MG63 (cell line): ENCODE measurements at regions not wholly inside any gene's neighbourhood (a gene's known extent, or its start where the extent isn't known, plus 50 kb on each side); places are given as distances from the start of the nearest gene placed in this dataset.
A peak's percentile ranks its signal among the peaks of the same experiment; 100 is the strongest.

Source experiments
- DNase-seq: peaks from one replicate; pipeline ENCODE4 v3.0.0-alpha.2; 2020
- H3K27me3 ChIP-seq: fragments of 250-450 bp; sonication (Bioruptor Pico); 2 replicates; pipeline ENCODE4 v1.5.1; 2020; ENCODE audit warnings: mild to moderate bottlenecking, moderate library complexity
- H3K36me3 ChIP-seq: fragments of 250-450 bp; sonication (Bioruptor Pico); 2 replicates; pipeline ENCODE4 v1.5.1; 2020; ENCODE audit warnings: mild to moderate bottlenecking, moderate library complexity
- H3K4me3 ChIP-seq: fragments of 250-450 bp; sonication (Bioruptor Pico); 2 replicates; pipeline ENCODE4 v1.5.1; 2020; ENCODE audit warnings: mild to moderate bottlenecking, moderate library complexity
- H3K9me3 ChIP-seq: fragments of 250-450 bp; sonication (Bioruptor Pico); 2 replicates; pipeline ENCODE4 v1.5.1; 2020; ENCODE audit warnings: mild to moderate bottlenecking, moderate library complexity

- Histone ChIP-seq H3K27me3 (no peaks in the 10 kb centered on the region), H3K36me3 (no peaks in the 10 kb centered on the region), H3K4me3 (no peak overlapping the region), H3K9me3 (no peaks in the 10 kb centered on the region)
- no peak for DNase-seq
Observed at GRCh38 chr9:84111726-84112125, 131.1 kb downstream of the RMI1 start.

- no peaks in the 10 kb centered on the region for H3K27me3 ChIP-seq
- no peaks in the 10 kb centered on the region for H3K9me3 ChIP-seq
- H3K36me3 ChIP-seq = no peaks in the 10 kb centered on the region
- no peak for DNase-seq
- H3K4me3 ChIP-seq = no peak overlapping the region
Observed at GRCh38 chr9:84121991-84122523, 141.5 kb downstream of the RMI1 start.

GRCh38 chr9:84122572-84122971, 142.0 kb downstream of the RMI1 start:
- Histone ChIP-seq H3K27me3 (no peaks in the 10 kb centered on the region), H3K36me3 (no peaks in the 10 kb centered on the region), H3K4me3 (no peak overlapping the region), H3K9me3 (no peaks in the 10 kb centered on the region)
- DNase-seq = no peak

DNA sequence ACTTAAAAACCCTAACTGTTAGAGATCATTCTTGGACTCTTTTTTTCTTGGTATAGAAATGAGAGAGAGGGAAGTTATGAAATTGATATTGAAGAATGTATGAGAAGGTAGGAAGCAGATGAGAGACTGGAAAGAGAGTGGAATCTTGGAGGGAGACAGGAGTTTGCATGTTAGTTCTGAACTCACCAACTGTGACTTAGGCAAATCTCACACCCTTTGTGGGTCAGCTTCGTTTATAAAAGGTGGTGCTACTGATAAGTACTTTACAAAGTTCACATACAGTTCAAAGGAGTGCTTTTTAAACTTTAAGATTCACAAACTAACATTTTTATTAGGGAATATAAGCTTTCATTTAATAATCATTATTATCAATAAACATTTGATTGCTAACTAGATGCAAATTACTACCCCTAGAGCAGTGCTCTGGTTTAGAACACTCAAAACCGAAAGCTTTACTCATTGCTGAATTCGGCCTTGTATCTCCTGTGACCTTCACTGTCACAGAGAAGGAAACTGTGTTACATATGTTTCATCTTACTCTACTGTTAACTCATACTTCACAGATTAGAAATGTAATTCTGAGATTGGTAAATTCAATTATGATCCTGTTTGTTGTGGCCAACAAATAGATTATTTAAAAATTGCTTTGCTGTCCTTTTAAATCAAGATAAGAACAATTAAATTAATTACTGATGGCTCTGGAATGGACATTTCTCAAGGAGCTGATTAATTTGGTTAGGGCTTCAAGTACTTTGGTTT, 143.2 kb downstream of the RMI1 start:
- Histone ChIP-seq H3K4me3 (no peak overlapping the region), H3K27me3 (no peaks in the 10 kb centered on the region), H3K9me3 (no peaks in the 10 kb centered on the region), H3K36me3 (no peaks in the 10 kb centered on the region)
- no peak for DNase-seq

GRCh38 chr9:84125046-84125445, 144.4 kb downstream of the RMI1 start:
- no peak for DNase-seq
- H3K9me3 ChIP-seq = no peaks in the 10 kb centered on the region
- no peaks in the 10 kb centered on the region for H3K27me3 ChIP-seq
- H3K36me3 ChIP-seq = no peaks in the 10 kb centered on the region
- H3K4me3 ChIP-seq = no peak overlapping the region

DNA sequence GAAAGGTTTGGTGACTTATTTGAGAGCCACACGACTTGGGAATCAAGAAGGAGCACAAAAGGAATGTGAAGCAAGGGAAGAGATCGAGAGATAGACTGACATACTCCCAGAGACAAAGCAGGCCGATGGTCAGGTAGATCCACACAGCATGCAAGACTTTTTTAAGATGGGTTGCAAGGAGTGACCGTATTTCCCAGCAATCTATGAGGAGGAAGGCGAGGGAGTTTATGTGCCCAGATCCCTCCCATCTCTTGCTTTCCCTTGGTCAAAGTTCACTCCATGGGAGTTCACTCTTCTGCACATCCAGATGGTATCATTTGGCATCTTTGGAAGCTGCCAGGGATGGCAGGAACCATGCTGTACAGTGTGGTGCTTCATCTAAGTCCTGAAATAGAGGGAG, 148.9 kb downstream of the RMI1 start:
- H3K9me3 ChIP-seq = no peaks in the 10 kb centered on the region
- H3K36me3 ChIP-seq = no peaks in the 10 kb centered on the region
- no peak for DNase-seq
- H3K4me3 ChIP-seq = no peak overlapping the region
- H3K27me3 ChIP-seq = no peaks in the 10 kb centered on the region

DNA sequence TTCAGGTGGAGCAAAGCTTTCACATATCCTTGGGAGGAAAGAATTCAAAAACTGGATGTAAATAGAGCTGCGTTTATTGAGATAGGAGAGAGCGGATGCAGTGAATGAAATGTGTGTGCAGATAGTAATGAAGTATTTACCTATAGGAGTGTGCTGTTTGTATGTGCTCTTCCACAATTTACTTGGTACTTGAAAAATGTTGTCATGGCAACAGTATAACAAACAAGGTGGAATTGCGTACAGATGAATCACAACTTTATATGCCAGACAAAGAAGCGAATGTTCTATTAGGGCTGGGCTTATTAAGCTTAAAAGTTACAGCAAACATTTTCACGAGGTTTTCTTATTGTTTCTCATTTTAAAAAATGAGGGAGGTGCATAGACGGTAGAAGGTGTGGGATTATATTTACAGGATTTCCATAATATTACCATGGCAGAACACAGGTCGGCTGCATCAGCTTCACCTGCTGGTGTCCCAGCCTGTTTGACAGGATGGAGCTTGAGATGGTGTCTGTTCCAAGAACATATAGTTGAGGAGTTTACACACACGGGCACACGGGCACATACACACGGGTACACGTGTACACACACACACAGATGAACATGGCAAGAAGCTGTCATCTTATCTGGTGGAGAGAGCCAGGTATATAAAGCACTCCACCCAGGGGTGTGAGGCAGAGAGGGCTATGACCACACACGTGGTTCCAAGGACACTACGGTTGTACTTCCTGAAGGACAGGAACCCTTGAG, 155.7 kb downstream of the RMI1 start:
- Histone ChIP-seq H3K27me3 (no peaks in the 10 kb centered on the region), H3K9me3 (no peaks in the 10 kb centered on the region), H3K4me3 (no peak overlapping the region), H3K36me3 (no peaks in the 10 kb centered on the region)
- no peak for DNase-seq

DNA sequence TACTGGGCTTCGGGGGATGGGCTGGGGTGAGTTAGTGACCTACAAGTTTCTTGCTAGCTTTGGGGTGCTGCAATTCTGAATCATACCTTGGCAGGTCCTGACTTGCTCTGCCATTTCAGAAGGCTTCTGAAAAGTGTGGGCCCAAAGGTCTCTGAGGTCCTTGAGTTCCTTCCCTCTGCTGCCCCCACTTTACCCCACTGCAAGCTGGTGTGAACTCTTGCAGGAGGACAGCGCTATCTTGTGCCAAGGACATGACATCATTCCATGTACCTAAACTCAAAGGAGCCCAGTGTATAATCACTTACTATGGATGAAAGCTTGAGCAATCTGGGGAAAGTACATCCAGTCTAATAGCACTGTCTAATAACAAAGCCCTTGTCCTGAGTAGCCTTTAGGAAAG, 157.4 kb downstream of the RMI1 start:
- H3K36me3 ChIP-seq = no peaks in the 10 kb centered on the region
- no peak for DNase-seq
- H3K4me3 ChIP-seq = no peak overlapping the region
- H3K27me3 ChIP-seq = no peaks in the 10 kb centered on the region
- no peaks in the 10 kb centered on the region for H3K9me3 ChIP-seq

DNA sequence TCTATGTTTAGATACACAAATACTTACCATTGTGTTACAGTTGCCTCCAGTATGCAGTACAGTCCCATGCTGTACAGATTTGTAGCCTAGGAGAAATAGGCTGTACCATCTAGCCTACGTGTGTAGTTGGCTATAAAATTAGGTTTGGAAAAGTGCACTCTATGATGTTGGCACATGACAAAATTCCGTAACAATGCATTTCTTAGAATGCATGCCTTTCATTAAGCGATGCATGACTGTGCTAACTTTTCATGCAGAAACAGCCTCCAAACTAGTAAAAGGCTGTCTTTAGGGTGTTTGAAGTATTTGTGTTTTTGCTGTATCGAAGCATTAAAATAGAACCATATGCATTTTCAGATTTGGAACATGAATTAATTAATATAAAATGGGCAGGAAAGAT, 157.9 kb downstream of the RMI1 start:
- H3K9me3 ChIP-seq = no peaks in the 10 kb centered on the region
- DNase-seq = no peak
- no peak overlapping the region for H3K4me3 ChIP-seq
- H3K36me3 ChIP-seq = no peaks in the 10 kb centered on the region
- no peaks in the 10 kb centered on the region for H3K27me3 ChIP-seq

DNA sequence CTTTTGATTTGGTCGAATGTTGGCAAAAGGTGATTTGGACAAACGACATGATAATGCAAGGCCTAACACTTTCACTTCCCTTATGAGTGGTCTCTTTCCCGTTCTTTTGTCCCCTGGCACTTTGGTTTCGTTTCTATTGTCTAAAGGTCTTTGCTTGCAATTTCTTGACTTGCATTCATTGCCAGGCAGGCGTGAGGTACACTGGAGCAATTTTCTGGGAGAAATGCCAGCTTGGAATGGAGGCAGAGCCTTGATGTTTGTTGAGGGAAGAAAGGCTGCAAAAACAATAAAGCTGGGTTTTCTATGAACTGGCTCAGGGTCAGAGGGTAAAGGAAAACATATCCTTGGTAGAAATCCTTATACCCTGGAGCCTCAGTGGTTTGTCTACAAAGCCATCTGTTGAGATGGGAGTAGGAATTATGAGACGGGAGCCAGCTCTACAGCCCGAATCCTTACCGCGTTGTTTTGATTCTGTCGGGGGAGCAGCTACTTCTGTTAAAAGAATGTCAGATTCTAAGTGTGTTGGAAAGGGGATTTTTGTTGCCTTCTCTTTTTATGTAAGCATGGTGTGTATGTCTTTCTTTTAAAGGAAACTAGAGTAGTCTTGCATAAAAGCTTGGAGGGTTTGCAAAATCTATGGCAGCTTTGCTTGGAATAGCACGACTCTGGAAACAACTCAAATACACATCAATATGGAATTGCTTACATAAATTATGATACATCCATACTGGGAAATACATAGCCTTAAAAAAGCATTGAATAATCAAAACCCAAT, 158.9 kb downstream of the RMI1 start:
- peak; percentile 60 for DNase-seq
- no peaks in the 10 kb centered on the region for H3K9me3 ChIP-seq
- no peaks in the 10 kb centered on the region for H3K36me3 ChIP-seq
- H3K4me3 ChIP-seq = 0 out of 2 replicates have a peak overlapping the region, but pooled peaks have one; percentile 8
- no peaks in the 10 kb centered on the region for H3K27me3 ChIP-seq

DNA sequence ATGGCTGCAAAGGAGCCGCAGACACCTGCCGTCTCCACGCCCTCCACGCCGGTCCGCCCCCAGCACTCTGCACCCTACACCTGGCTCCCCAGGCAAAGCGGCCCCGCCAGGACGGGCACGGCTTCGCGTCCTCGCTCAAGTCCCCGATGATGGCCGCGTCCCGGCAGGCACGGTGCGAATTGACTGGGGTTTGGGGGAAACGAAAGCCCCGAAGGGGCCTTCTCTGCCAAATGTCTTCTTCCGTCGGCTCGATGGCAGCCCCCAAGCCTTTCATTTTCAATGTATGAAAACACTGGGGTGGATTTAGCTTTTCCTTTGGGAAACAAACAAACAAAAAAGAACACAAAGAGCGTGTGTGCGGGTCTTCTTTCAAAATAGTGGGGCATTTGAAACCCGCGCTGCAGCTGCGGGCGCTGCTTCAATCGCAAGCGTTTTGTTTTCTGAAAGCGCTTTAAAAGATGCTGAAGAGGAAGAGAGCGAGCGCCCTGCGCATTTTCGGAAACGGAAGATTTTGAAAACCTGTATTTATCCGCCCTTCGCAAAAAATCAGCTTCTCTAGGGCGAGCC, 160.0 kb downstream of the RMI1 start:
- DNase-seq = no peak
- Histone ChIP-seq H3K27me3 (no peaks in the 10 kb centered on the region), H3K4me3 (peak overlapping the region; percentile 35), H3K9me3 (no peaks in the 10 kb centered on the region), H3K36me3 (no peaks in the 10 kb centered on the region)

DNA sequence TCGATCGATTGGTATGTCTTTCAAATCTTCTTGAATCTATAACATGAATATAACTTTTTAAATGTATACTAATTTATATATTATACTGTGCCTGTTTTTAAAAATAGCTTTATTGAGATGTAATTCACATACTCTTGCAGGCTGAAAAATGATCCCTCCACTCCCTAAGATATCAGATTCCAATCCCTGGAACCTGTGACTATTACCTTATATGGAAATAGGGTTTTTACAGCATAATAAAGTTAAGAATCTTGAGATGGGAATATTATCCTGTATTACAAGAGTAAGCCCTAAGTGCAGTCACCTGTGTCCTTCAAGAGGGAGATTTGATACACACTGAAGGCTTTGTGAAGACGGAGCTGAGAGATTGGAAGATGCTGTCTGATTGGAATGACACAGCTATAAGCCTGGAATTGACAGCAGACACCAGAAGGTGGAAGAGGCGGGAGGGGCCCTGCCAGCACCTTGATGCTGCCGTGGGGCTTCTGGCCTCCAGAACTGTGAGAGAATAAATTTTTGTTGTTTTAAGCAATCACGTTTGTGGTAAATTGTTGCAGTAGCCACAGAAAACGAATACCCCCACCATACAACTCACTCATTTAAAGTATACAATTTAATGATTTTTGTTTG, 161.3 kb downstream of the RMI1 start:
- no peak overlapping the region for H3K4me3 ChIP-seq
- H3K36me3 ChIP-seq = no peaks in the 10 kb centered on the region
- H3K27me3 ChIP-seq = no peaks in the 10 kb centered on the region
- DNase-seq = no peak
- H3K9me3 ChIP-seq = no peaks in the 10 kb centered on the region

DNA sequence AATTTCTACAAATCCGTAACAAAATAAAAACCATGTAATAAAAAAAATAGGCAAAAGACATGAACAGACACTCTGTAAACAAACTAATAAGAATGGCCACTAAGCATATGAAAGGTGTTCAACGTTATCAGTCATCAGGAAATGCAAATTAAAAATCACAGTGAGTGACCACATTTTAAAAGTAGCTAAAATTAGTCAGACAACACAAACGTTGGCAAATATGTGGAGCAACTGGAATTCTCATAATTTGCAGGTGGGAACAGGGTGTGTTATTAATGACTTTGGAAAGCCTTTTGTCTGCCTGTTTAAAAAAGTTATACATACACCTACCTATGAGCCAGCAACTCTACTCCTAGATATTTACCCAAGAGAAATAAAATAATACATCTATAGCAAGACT, 164.4 kb downstream of the RMI1 start:
- Histone ChIP-seq H3K36me3 (no peaks in the 10 kb centered on the region), H3K4me3 (no peak overlapping the region), H3K27me3 (no peaks in the 10 kb centered on the region), H3K9me3 (no peaks in the 10 kb centered on the region)
- DNase-seq = no peak

DNA sequence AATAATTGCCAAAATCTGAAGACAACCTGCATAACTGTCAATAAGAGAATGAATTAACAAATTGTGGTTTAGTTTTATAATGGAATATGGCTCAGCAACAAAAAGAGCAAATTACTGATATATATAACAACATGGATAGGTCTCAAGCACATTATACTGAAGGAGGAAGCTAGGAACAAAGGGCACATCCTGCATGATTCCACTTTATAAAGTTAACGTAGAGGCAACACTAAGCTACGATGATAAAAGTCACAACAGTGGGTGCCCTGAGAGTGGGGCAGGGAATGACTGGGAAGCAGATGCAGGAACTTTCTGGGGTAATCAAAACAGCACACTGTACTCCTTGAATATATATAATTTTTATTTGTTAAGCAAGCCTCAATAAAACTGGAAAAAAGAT, 165.2 kb downstream of the RMI1 start:
- Histone ChIP-seq H3K9me3 (no peaks in the 10 kb centered on the region), H3K4me3 (no peak overlapping the region), H3K27me3 (no peaks in the 10 kb centered on the region), H3K36me3 (no peaks in the 10 kb centered on the region)
- DNase-seq = no peak

DNA sequence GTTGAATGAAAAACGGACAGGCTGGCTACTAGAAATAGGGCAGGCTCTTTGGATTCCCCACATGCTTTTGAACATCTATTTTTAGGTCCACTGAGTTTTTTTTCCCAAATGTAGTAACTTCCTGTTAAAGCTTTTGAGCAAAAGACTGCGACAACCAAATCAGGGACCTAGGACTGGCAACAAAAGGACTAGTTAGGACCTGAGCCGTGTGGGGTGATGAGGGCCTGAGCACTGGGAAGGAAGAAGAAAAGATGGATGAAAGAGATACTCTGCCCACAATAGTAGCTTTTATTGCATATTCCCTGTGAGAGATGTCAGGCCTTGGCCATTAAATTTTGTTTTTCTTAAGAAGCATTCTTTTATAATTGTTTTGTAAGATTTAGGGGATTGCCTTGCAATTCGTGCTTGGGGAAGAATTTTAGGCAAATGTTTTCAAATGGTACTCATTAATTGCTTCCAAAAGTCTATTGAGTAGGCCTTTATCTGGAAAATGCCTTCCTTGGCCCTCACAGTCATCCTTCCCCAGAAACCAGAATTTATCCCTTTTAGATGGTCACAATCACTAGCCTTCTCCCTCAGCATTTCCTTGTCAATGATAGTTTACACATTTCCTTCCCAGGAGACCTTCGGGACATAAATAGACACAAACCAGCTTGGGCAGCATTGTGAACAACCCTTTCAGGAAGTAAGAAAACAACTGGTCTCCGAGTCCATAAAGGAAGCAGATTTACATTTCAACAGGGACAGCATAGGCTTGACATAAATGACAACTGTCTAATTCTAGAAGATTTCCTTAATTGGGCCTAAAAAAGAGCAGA, 166.5 kb downstream of the RMI1 start:
- Histone ChIP-seq H3K4me3 (no peak overlapping the region), H3K9me3 (no peaks in the 10 kb centered on the region)
- DNase-seq = no peak

DNA sequence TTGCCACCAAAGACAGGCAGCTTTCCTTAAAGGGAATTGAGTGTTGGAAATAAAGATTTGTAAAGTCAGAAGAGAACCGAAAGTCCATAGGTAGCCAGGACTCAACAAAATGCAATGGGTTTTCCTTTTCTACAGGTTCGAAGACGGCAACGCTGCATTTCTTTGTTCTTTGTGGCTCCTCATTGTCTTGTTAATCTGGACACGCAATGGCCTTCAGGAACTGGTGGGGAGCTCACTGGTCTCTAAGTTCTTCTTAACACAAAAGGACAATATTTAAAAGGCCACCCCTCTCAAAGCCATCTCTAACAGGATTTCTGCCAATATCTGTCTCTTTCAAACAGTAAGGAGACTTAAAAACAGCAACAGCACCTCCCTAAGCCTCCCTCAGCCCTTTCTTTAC, 170.6 kb downstream of the RMI1 start:
- H3K27me3 ChIP-seq = no peaks in the 10 kb centered on the region
- no peaks in the 10 kb centered on the region for H3K9me3 ChIP-seq
- no peak for DNase-seq
- no peak overlapping the region for H3K4me3 ChIP-seq
- H3K36me3 ChIP-seq = no peaks in the 10 kb centered on the region

More for the DNA sequence above, 166.5 kb downstream of the RMI1 start:
- Histone ChIP-seq H3K36me3 (no peaks in the 10 kb centered on the region), H3K27me3 (no peaks in the 10 kb centered on the region)
